ENCODE measurements at regions not wholly inside any gene's neighbourhood (a gene's known extent, or its start where the extent isn't known, plus 50 kb on each side); places are given as distances from the start of the nearest gene placed in this dataset.
A peak's percentile ranks its signal among the peaks of the same experiment; 100 is the strongest.

GRCh38 chr20:50265245-50265946 is 74.8 kb downstream of the CEBPB start:
- DNase-seq = no peak
- Mint-ChIP-seq H3K4me1 (peaks cover 9 to 17% of the 10 kb centered on the region in 2 donors), H3K9me3 (no peaks in the 10 kb centered on the region), H3K27me3 (ENCODE audit: low read depth in 2 of 2) (peaks cover 0 to 13% of the 10 kb centered on the region in 2 donors), H3K4me3 (no peak overlapping the region), H3K27ac (no peak overlapping the region), H3K36me3 (no peaks in the 10 kb centered on the region)
- Histone ChIP-seq H3K4me3 (ENCODE audit: low read length) (no peak overlapping the region), H3K4me1 (ENCODE audit: control insufficient read depth, insufficient read depth, low read length) (peaks cover 14% of the 10 kb centered on the region), H3K27me3 (ENCODE audit: control insufficient read depth, insufficient read depth, low read length) (peaks cover 5% of the 10 kb centered on the region), H3K27ac (ENCODE audit: low read length) (no peak overlapping the region), H3K36me3 (ENCODE audit: control insufficient read depth, insufficient read depth, low read length) (no peaks in the 10 kb centered on the region), H3K9me3 (ENCODE audit: control insufficient read depth, insufficient read depth, low read length) (no peaks in the 10 kb centered on the region)
- ATAC-seq = no peak
- intact Hi-C loops (cut with micrococcal nuclease) = no loop called here
- 97% methylated on average over 11 of the region's 12 CpGs for WGBS (ENCODE audit: insufficient coverage)
- TF ChIP-seq CTCF (IDR thresholded peaks at IDR 0.05) = no peak

GRCh38 chr20:50266293-50267040 is 75.8 kb downstream of the CEBPB start:
- no peaks in the 10 kb centered on the region for H3K9me3 ChIP-seq (ENCODE audit: control insufficient read depth, insufficient read depth, low read length)
- TF ChIP-seq CTCF (IDR thresholded peaks at IDR 0.05) = no peak
- no peaks in the 10 kb centered on the region for H3K36me3 ChIP-seq (ENCODE audit: control insufficient read depth, insufficient read depth, low read length)
- Mint-ChIP-seq H3K27ac (no peak overlapping the region), H3K4me3 (no peak overlapping the region), H3K9me3 (no peaks in the 10 kb centered on the region), H3K4me1 (peaks cover 0 to 18% of the 10 kb centered on the region in 2 donors), H3K27me3 (ENCODE audit: low read depth in 2 of 2) (peaks cover 11 to 19% of the 10 kb centered on the region in 2 donors), H3K36me3 (no peaks in the 10 kb centered on the region)
- intact Hi-C loops (cut with micrococcal nuclease) = no loop called here
- peaks cover 14% of the 10 kb centered on the region for H3K4me1 ChIP-seq (ENCODE audit: control insufficient read depth, insufficient read depth, low read length)
- H3K27me3 ChIP-seq (ENCODE audit: control insufficient read depth, insufficient read depth, low read length) = peaks cover 11% of the 10 kb centered on the region
- H3K27ac ChIP-seq (ENCODE audit: low read length) = no peak overlapping the region
- DNase-seq (no peak), ATAC-seq (no peak)
- 91% methylated on average over 10 of the region's 10 CpGs for WGBS (ENCODE audit: insufficient coverage)
- H3K4me3 ChIP-seq (ENCODE audit: low read length) = no peak overlapping the region

- no peak for ATAC-seq
- Mint-ChIP-seq H3K4me3 (no peak overlapping the region), H3K9me3 (no peaks in the 10 kb centered on the region), H3K27me3 (ENCODE audit: low read depth in 2 of 2) (peaks cover 18 to 20% of the 10 kb centered on the region in 2 donors), H3K4me1 (peaks cover 0 to 19% of the 10 kb centered on the region in 2 donors), H3K36me3 (no peaks in the 10 kb centered on the region), H3K27ac (peak overlapping the region in 1 of 2 donors; percentile 48)
- Histone ChIP-seq H3K4me1 (ENCODE audit: control insufficient read depth, insufficient read depth, low read length) (peaks cover 22% of the 10 kb centered on the region), H3K36me3 (ENCODE audit: control insufficient read depth, insufficient read depth, low read length) (no peaks in the 10 kb centered on the region), H3K27ac (ENCODE audit: low read length) (no peak overlapping the region), H3K9me3 (ENCODE audit: control insufficient read depth, insufficient read depth, low read length) (no peaks in the 10 kb centered on the region), H3K4me3 (ENCODE audit: low read length) (no peak overlapping the region), H3K27me3 (ENCODE audit: control insufficient read depth, insufficient read depth, low read length) (peaks cover 12% of the 10 kb centered on the region)
- intact Hi-C loops (cut with micrococcal nuclease) = no loop called here
- DNase-seq = no peak
- WGBS (ENCODE audit: insufficient coverage) = 85% methylated on average over 21 of the region's 21 CpGs
- TF ChIP-seq CTCF (IDR thresholded peaks at IDR 0.05) = no peak
These were observed 76.6 kb downstream of the CEBPB start for GRCh38 chr20:50267041-50267865.
